ENCODE measurements at regions not wholly inside any gene's neighbourhood (a gene's known extent, or its start where the extent isn't known, plus 50 kb on each side); places are given as distances from the start of the nearest gene placed in this dataset.
"Not testable (repeated sequence)": the region's sequence is repeated elsewhere in the genome, so short reads cannot be mapped to it uniquely, and the experiment has no call there.

- no peak for DNase-seq
These were observed 711.1 kb downstream of the EPHA7 start for GRCh38 chr6:92708270-92708669.

GRCh38 chr6:92706976-92707375 is 712.4 kb downstream of the EPHA7 start:
- no peak for DNase-seq

DNA sequence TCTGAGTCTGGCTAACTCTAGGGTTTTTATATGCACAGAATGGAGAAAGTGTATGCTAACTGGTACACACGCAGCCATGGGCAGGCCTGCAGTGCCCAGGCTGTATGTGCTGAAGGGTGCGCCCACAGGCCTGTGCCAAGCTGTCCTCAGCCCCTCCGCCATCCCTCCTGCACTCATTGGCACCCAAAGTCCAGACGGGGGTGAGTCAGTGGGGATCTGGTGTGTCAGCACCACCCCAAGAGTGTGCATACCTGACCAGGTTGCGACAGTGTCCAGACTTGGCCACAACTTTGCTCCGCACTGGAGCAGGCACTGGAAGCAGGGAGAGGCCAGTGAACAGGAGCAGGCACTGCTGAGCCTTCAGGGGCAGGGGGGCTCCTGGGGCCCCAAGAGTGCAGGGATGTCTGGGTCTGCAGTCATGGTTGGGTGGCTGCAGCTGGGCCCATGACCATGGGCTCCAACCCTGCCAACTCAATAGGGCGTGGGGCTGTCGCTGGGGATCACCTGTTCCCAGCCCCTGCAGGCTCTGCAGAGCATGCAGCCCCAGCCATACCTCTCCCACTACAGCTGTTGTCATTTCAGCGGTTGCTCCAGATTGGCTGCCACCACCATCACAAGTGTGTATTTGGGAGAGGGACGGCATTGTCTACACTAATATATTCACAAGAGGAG is 717.8 kb downstream of the EPHA7 start:
- no peak for DNase-seq

DNA sequence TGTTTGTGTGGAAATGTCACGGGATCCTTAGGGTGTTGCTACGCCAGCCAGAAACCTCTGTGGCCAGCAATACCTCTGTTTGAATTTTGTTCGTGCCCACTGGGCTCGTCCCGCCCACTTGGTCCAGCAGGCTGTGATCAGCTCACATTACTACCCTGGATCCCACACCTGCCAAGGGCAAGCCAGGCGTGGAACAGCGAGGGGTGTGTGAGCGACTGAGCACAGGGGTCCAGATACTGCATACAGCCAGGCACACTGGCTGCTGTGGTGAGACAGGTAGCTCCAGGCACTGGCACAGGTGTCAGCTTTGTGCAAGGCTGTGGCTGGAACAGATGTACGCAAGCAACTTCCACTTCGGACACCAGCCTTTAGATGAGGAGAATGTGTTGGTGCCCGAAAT is 718.9 kb downstream of the EPHA7 start:
- no peak for DNase-seq

DNA sequence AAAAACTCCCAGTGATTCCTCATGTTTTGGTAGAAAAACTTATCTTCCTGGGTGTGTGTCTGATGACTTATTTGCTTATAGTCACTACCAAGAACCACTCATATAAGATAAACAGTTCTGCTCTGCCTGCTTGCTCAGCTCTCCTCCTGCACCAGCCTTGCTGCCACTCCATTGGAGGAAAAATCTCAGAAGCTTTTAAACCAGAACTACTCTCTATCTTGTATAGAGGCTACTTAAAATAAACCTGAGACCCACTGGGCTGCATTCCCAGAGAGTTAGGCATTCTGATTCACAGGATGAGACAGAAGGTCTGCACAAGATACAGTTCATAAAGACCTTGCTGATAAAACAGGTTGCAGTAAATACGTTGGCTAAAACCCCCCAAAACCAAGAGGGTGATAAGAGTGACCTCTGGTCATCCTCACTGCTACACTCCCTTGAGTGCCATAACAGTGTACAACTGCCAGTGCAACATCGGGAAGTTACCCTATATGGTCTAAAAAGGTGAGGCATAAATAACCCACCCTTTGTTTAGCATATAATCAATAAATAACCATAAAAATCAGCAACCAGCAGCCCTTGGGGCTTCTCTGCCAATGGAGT is 728.3 kb downstream of the EPHA7 start:
- DNase-seq: no peak

- no peak for DNase-seq
These were observed 731.0 kb downstream of the EPHA7 start for GRCh38 chr6:92688342-92688741.

DNA sequence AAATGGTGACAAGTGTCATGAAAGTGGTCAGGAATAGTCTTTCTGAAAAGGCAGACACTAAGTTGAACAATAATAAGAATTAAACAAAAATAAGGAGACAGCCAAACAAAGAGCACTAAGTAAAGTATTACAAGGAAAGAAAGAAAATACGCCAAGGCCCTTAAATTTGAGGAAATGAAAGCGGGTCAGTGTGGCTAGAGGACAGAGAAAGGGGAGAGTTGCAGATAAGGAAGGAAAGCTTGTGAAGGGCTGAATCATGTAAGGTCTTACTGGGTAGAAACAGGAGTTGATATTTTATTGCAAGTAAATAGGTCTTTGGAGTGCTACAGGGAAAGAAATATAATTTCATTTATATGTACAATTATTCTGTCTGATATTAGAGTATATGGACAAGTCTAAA is 732.1 kb downstream of the EPHA7 start:
- DNase-seq: no peak

GRCh38 chr6:92684386-92684785 is 735.0 kb downstream of the EPHA7 start:
- no peak for DNase-seq

GRCh38 chr6:92683748-92684147 is 735.6 kb downstream of the EPHA7 start:
- no peak for DNase-seq

GRCh38 chr6:92682516-92683398 is 736.6 kb downstream of the EPHA7 start:
- no peak for DNase-seq

DNA sequence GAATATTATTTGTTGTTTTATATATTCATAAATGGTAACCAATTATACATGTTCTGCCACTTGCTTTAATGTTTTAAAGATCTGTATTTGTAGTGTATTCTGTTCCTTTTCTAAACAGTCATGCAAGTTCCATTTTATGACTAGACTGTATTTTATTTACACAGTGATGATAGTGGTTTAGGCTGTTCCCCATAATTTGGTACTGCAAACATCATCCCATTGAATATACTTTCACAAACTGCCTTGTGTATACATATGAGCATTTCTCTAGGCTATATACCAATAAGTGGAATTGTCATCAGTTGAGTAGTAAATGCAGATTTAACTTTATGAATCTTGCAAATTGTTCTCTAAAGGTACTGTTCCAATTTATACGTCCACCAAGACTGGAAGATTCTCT is 738.0 kb downstream of the EPHA7 start:
- no peak for DNase-seq

- DNase-seq: not testable (repeated sequence)
These were observed 747.9 kb downstream of the EPHA7 start for GRCh38 chr6:92671462-92671861.

DNA sequence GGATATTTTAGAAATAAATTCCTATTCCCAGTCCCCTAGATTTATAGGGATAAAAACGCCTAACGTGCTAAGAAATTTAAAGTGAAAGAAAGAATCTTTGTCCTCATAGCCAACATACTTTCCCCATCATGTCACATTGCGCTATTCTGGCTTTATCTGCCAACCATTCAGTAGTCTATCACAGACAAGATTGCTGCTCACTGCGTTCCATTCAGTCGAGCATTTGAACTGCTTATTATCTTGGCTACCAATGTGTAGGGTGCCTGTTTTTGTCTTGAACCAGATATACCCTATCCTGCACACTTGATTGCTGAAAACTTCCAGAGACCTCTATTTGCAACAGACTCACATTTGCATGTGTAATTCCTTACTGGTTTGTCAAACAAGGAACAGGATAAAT is 751.5 kb downstream of the EPHA7 start:
- no peak for DNase-seq

GRCh38 chr6:92648364-92649086 is 770.8 kb downstream of the EPHA7 start:
- peak; percentile 98 for DNase-seq

DNA sequence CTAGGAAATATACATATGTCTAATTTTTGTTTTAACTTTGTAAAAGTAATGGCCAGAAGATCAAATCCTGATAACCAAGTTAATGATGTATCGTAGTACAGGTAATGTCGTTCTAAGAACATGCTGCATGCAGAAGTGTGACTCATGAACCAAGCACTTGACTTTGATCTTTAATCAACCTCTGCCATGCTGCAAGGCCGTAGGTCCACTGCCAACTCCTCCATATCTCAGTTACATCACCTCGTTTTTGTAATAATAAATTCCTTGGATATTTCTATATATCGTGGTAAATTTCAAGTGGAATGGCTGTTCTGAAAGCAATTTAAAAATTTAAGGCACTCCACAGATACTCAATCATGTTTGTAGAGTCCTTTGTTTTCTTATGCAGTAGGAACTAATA is 771.7 kb downstream of the EPHA7 start:
- peak; percentile 78 for DNase-seq

GRCh38 chr6:92644104-92644791 is 775.1 kb downstream of the EPHA7 start:
- not testable (repeated sequence) for DNase-seq

DNA sequence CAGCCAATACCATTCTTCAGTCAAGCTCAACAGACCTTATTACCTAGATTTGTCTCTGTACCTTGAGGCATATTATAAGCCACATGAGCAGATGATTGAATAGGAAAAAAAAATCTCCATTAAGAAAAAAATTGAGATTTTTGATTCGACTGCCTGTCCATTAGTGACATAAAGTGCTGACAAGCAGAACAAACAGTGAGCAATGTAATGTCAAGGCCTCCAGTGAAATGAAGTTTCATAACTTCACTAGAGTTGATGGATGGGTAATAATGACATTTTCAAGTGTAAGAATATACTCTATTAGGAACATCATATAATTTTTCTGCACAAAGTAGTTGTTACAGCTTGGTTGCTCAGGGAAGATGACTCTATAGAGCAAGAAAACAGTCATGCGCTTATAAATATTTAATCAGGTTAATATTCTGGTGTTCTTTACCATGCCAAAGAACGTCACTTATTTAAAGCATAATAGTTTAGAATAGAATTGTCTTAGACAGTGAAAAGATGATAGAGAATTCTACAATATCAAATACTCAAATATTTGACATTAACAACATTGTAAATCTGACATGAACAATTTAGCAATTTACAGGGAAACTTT is 783.7 kb downstream of the EPHA7 start:
- DNase-seq: no peak

- no peak for DNase-seq
These were observed 784.8 kb downstream of the EPHA7 start for GRCh38 chr6:92634561-92634960.

- DNase-seq: no peak
These were observed 795.9 kb downstream of the EPHA7 start for GRCh38 chr6:92623431-92623830.

DNA sequence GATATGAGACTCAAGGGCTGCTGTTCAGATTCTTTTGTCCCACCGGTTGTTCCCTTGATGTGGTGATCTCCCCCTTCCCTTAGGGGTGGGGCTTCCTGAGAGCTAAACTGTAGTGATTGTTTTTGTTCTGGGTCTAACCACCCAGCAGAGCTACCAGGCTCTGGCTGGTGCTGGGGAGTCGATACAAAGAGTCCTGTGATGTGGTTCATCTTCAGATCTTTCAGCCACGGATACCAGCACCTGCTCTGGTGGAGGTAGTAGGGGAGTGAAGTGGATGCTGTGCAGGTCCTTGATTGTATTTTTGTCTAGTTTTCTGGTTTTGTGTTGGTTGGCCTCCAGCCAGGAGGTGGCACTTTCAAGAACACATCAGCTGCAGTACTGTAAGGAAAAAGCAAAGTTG is 801.6 kb downstream of the EPHA7 start:
- DNase-seq: no peak

DNA sequence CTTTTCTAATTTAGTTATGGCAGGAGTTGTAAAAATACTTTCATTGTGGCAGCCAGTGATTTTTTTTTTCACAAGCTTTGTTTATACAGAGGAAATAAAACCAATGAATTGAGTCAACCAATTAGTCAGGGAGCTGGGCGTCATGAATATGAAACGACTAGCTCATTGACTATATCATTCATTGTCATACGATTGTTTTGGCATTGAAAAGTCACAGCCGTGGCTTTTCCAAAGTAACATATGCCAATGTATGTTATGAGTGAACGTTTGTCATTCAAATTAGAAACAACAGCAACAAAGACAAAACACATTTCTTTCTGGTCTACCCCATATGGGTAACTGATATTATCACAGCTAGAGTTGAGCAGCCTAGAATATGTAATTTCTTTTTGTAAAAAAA is 810.6 kb downstream of the EPHA7 start:
- peak; percentile 25 for DNase-seq

DNA sequence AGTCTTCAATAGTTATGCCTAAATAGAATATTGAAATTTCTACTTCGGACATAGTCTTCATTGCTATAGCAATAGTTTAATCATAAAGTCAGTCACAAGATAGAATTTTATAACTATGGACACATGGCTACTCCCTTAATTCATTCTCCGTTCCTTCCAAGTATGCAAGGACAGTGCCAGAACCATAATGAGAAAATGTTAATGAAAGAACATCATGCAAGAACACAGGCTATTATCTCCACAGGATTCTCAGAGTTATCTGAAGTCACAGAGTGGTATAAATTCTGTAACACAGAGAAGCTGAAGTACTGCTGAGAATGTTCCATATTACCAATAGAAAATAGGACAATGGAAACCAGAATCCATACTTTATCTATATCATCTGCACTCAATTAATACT is 826.2 kb downstream of the EPHA7 start:
- DNase-seq: no peak
